ENCODE measurements at regions not wholly inside any gene's neighbourhood (a gene's known extent, or its start where the extent isn't known, plus 50 kb on each side); places are given as distances from the start of the nearest gene placed in this dataset.

- no peak overlapping the region for H3K27ac ChIP-seq
- no peaks in the 10 kb centered on the region for H3K27me3 ChIP-seq (ENCODE audit: insufficient read depth, low read depth)
- no peak for TF ChIP-seq CTCF (conservative IDR thresholded peaks at IDR 0.05; ENCODE audit: low read depth, low read length)
- H3K79me2 ChIP-seq (ENCODE audit: insufficient read depth, low read depth), result no peaks in the 10 kb centered on the region
- H3K4me1 ChIP-seq (ENCODE audit: low read depth, poor library complexity, severe bottlenecking), result no peaks in the 10 kb centered on the region
- no peak overlapping the region for H3K4me2 ChIP-seq
- no peaks in the 10 kb centered on the region for H4K20me1 ChIP-seq (ENCODE audit: insufficient read depth)
- H2AFZ ChIP-seq (ENCODE audit: low read depth), result no peak overlapping the region
- H3K4me3 ChIP-seq (IDR thresholded peaks at IDR 0.05; ENCODE audit: insufficient read depth, low read depth, low read length), result no peak overlapping the region
- H3K9ac ChIP-seq, result no peak overlapping the region
- H3K36me3 ChIP-seq (ENCODE audit: insufficient read depth), result no peaks in the 10 kb centered on the region
These were observed 1138.8 kb upstream of the NXPH2 start for GRCh38 chr2:139918982-139919381.

- Histone ChIP-seq H3K79me2 (ENCODE audit: insufficient read depth, low read depth) (no peaks in the 10 kb centered on the region), H3K27me3 (ENCODE audit: insufficient read depth, low read depth) (no peaks in the 10 kb centered on the region), H3K27ac (no peak overlapping the region), H3K9ac (no peak overlapping the region), H4K20me1 (ENCODE audit: insufficient read depth) (no peaks in the 10 kb centered on the region), H3K4me1 (ENCODE audit: low read depth, poor library complexity, severe bottlenecking) (no peaks in the 10 kb centered on the region), H2AFZ (ENCODE audit: low read depth) (no peak overlapping the region), H3K4me2 (no peak overlapping the region), H3K36me3 (ENCODE audit: insufficient read depth) (no peaks in the 10 kb centered on the region), H3K4me3 (IDR thresholded peaks at IDR 0.05; ENCODE audit: insufficient read depth, low read depth, low read length) (no peak overlapping the region)
- no peak for TF ChIP-seq CTCF (conservative IDR thresholded peaks at IDR 0.05; ENCODE audit: low read depth, low read length)
These were observed 1137.6 kb upstream of the NXPH2 start for GRCh38 chr2:139917690-139918384.

- Histone ChIP-seq H3K79me2 (ENCODE audit: insufficient read depth, low read depth) (no peaks in the 10 kb centered on the region), H4K20me1 (ENCODE audit: insufficient read depth) (no peaks in the 10 kb centered on the region), H3K36me3 (ENCODE audit: insufficient read depth) (no peaks in the 10 kb centered on the region), H3K4me1 (ENCODE audit: low read depth, poor library complexity, severe bottlenecking) (no peaks in the 10 kb centered on the region), H3K4me3 (IDR thresholded peaks at IDR 0.05; ENCODE audit: insufficient read depth, low read depth, low read length) (no peak overlapping the region), H3K27ac (no peak overlapping the region), H3K9ac (no peak overlapping the region), H3K27me3 (ENCODE audit: insufficient read depth, low read depth) (no peaks in the 10 kb centered on the region), H3K4me2 (no peak overlapping the region), H2AFZ (ENCODE audit: low read depth) (no peak overlapping the region)
- no peak for TF ChIP-seq CTCF (conservative IDR thresholded peaks at IDR 0.05; ENCODE audit: low read depth, low read length)
These were observed 1136.6 kb upstream of the NXPH2 start for GRCh38 chr2:139916822-139917221.

- H3K9ac ChIP-seq, result no peak overlapping the region
- no peak for TF ChIP-seq CTCF (conservative IDR thresholded peaks at IDR 0.05; ENCODE audit: low read depth, low read length)
- H3K27ac ChIP-seq, result no peak overlapping the region
- no peaks in the 10 kb centered on the region for H3K79me2 ChIP-seq (ENCODE audit: insufficient read depth, low read depth)
- no peaks in the 10 kb centered on the region for H4K20me1 ChIP-seq (ENCODE audit: insufficient read depth)
- H3K27me3 ChIP-seq (ENCODE audit: insufficient read depth, low read depth), result no peaks in the 10 kb centered on the region
- H3K36me3 ChIP-seq (ENCODE audit: insufficient read depth), result no peaks in the 10 kb centered on the region
- no peaks in the 10 kb centered on the region for H3K4me1 ChIP-seq (ENCODE audit: low read depth, poor library complexity, severe bottlenecking)
- H3K4me3 ChIP-seq (IDR thresholded peaks at IDR 0.05; ENCODE audit: insufficient read depth, low read depth, low read length), result no peak overlapping the region
- no peak overlapping the region for H2AFZ ChIP-seq (ENCODE audit: low read depth)
- H3K4me2 ChIP-seq, result no peak overlapping the region
These were observed 1131.0 kb upstream of the NXPH2 start for GRCh38 chr2:139911160-139911559.
